GM18511 (cell line): ENCODE measurements at regions not wholly inside any gene's neighbourhood (a gene's known extent, or its start where the extent isn't known, plus 50 kb on each side); places are given as distances from the start of the nearest gene placed in this dataset.
A peak's percentile ranks its signal among the peaks of the same experiment; 100 is the strongest.

ENCODE experiments used
- ATAC-seq: cut with Tn5 transposase; IDR thresholded peaks from one replicate; pipeline ENCODE4 v1.9.1; 2021; ENCODE audit warnings: mild to moderate bottlenecking, moderate library complexity; ENCODE audit not compliant: unreplicated experiment

- ATAC-seq = no peak
These were observed 52.7 kb upstream of the ALK start for GRCh38 chr2:29974086-29974485.

GRCh38 chr2:29977284-29977683 is 55.9 kb upstream of the ALK start:
- no peak for ATAC-seq

- ATAC-seq = no peak
These were observed 60.0 kb upstream of the ALK start for GRCh38 chr2:29981402-29981801.

GRCh38 chr2:29983308-29983707 is 61.9 kb upstream of the ALK start:
- no peak for ATAC-seq

- ATAC-seq = no peak
These were observed 65.8 kb upstream of the ALK start for GRCh38 chr2:29987146-29987545.

GRCh38 chr2:29990129-29990528 is 68.7 kb upstream of the ALK start:
- ATAC-seq = no peak

GRCh38 chr2:29991086-29991485 is 69.7 kb upstream of the ALK start:
- ATAC-seq = no peak

- no peak for ATAC-seq
These were observed 73.9 kb upstream of the ALK start for GRCh38 chr2:29995241-29995640.

GRCh38 chr2:30003128-30003527 is 81.7 kb upstream of the ALK start:
- no peak for ATAC-seq

GRCh38 chr2:30022444-30023071 is 101.2 kb upstream of the ALK start:
- ATAC-seq = peak; percentile 80

GRCh38 chr2:30024281-30024680 is 102.9 kb upstream of the ALK start:
- no peak for ATAC-seq

- no peak for ATAC-seq
These were observed 105.0 kb upstream of the ALK start for GRCh38 chr2:30026091-30027055.

- ATAC-seq = no peak
These were observed 108.4 kb upstream of the ALK start for GRCh38 chr2:30029804-30030203.

GRCh38 chr2:30030361-30030760 is 109.0 kb upstream of the ALK start:
- no peak for ATAC-seq

- ATAC-seq = no peak
These were observed 109.8 kb upstream of the ALK start for GRCh38 chr2:30031184-30031583.

GRCh38 chr2:30034052-30034775 is 112.6 kb upstream of the YPEL5 start:
- ATAC-seq = no peak

- no peak for ATAC-seq
These were observed 109.8 kb upstream of the YPEL5 start for GRCh38 chr2:30037016-30037415.

GRCh38 chr2:30038419-30038818 is 108.4 kb upstream of the YPEL5 start:
- no peak for ATAC-seq

- no peak for ATAC-seq
These were observed 107.7 kb upstream of the YPEL5 start for GRCh38 chr2:30039101-30039500.

GRCh38 chr2:30040147-30040546 is 106.7 kb upstream of the YPEL5 start:
- ATAC-seq = no peak

GRCh38 chr2:30041884-30042283 is 104.9 kb upstream of the YPEL5 start:
- ATAC-seq = no peak

GRCh38 chr2:30046396-30046795 is 100.4 kb upstream of the YPEL5 start:
- no peak for ATAC-seq
